GM19463 (cell line): ENCODE measurements at regions not wholly inside any gene's neighbourhood (a gene's known extent, or its start where the extent isn't known, plus 50 kb on each side); places are given as distances from the start of the nearest gene placed in this dataset.

Experiments
- ATAC-seq: cut with Tn5 transposase; IDR thresholded peaks from one replicate; pipeline ENCODE4 v1.9.1; 2021; ENCODE audit warnings: mild to moderate bottlenecking, moderate library complexity; ENCODE audit not compliant: unreplicated experiment

GRCh38 chr1:187413405-187414169 lies 584.8 kb downstream of the PLA2G4A start:
- ATAC-seq = no peak

GRCh38 chr1:187415065-187415464 lies 586.3 kb downstream of the PLA2G4A start:
- no peak for ATAC-seq

GRCh38 chr1:187417520-187417919 lies 588.8 kb downstream of the PLA2G4A start:
- ATAC-seq = no peak

- no peak for ATAC-seq
Measured at GRCh38 chr1:187433598-187433997, 604.8 kb downstream of the PLA2G4A start.

GRCh38 chr1:187442603-187443002 lies 613.9 kb downstream of the PLA2G4A start:
- no peak for ATAC-seq

- ATAC-seq = no peak
Measured at GRCh38 chr1:187443939-187444338, 615.2 kb downstream of the PLA2G4A start.

- ATAC-seq = no peak
Measured at GRCh38 chr1:187445066-187445465, 616.3 kb downstream of the PLA2G4A start.

- no peak for ATAC-seq
Measured at GRCh38 chr1:187451238-187451637, 622.5 kb downstream of the PLA2G4A start.

GRCh38 chr1:187454010-187454409 lies 625.3 kb downstream of the PLA2G4A start:
- ATAC-seq = no peak

GRCh38 chr1:187456446-187456845 lies 627.7 kb downstream of the PLA2G4A start:
- no peak for ATAC-seq

- ATAC-seq = no peak
Measured at GRCh38 chr1:187460093-187460492, 631.3 kb downstream of the PLA2G4A start.

GRCh38 chr1:187464320-187464719 lies 635.6 kb downstream of the PLA2G4A start:
- no peak for ATAC-seq

GRCh38 chr1:187465441-187465840 lies 636.7 kb downstream of the PLA2G4A start:
- ATAC-seq = no peak

- no peak for ATAC-seq
Measured at GRCh38 chr1:187469836-187470235, 641.1 kb downstream of the PLA2G4A start.

- ATAC-seq = no peak
Measured at GRCh38 chr1:187471555-187471954, 642.8 kb downstream of the PLA2G4A start.

- ATAC-seq = no peak
Measured at GRCh38 chr1:187474336-187474735, 645.6 kb downstream of the PLA2G4A start.

GRCh38 chr1:187476671-187477070 lies 647.9 kb downstream of the PLA2G4A start:
- no peak for ATAC-seq

GRCh38 chr1:187477103-187477502 lies 648.4 kb downstream of the PLA2G4A start:
- no peak for ATAC-seq

GRCh38 chr1:187477535-187477934 lies 648.8 kb downstream of the PLA2G4A start:
- no peak for ATAC-seq

GRCh38 chr1:187481581-187482148 lies 652.9 kb downstream of the PLA2G4A start:
- ATAC-seq = no peak

GRCh38 chr1:187490266-187490665 lies 661.5 kb downstream of the PLA2G4A start:
- no peak for ATAC-seq

- ATAC-seq = no peak
Measured at GRCh38 chr1:187491082-187491720, 662.5 kb downstream of the PLA2G4A start.
